HCT116 (cell line): ENCODE measurements at regions not wholly inside any gene's neighbourhood (a gene's known extent, or its start where the extent isn't known, plus 50 kb on each side); places are given as distances from the start of the nearest gene placed in this dataset.
A peak's percentile ranks its signal among the peaks of the same experiment; 100 is the strongest.

Experiments used
- ATAC-seq: fragments of 200-7000 bp; cut with Tn5 transposase; 2 replicates; pipeline ENCODE4 v1.9.1; 2020; ENCODE audit warnings: mild to moderate bottlenecking, moderate library complexity
- BruUV-seq: library from RNA; stranded (reverse); fragments of 400-500 nt; replicated peaks from 2 replicates; lab custom pipeline; 2021; lab: Mats Ljungman, UMichigan
- CTCF ChIA-PET: fragments of 300-600 bp; sonication (Branson Sonifier 250); formaldehyde crosslinking; loops from one replicate; lab custom pipeline; 2021; ENCODE audit warnings: antibody characterized with exemption; lab: Charles Lee
- POLR2A ChIA-PET: fragments of 300-600, 350-600 bp; sonication (Branson Sonifier 250); formaldehyde crosslinking; loops from one replicate; lab custom pipeline; 2021; ENCODE audit warnings: antibody characterized with exemption; lab: Charles Lee
- RAD21 ChIA-PET, 2 experiments: fragments of 300-600 bp; sonication (Branson Sonifier 250); formaldehyde crosslinking; loops; one replicate each; lab custom pipeline; 2023; ENCODE audit warnings: low total read pairs in 2 of 2; ENCODE audit not compliant: uncharacterized antibody in 2 of 2, unreplicated experiment in 2 of 2, low non-redundant PET in 1 of 2; lab: Charles Lee
- DNase-seq: peaks from one replicate; pipeline ENCODE4 v3.0.0-alpha.2; 2010; ENCODE audit warnings: low read depth, low spot score
- H2AFZ ChIP-seq: fragments of 200-600 bp; shearing (Covaris generic), sonication (generic); 2 replicates; pipeline ENCODE4 v1.6.1; 2017; ENCODE audit warnings: low read depth, mixed run types, mixed read lengths, antibody characterized with exemption, low read length; ENCODE audit not compliant: poor library complexity, severe bottlenecking
- H3K27ac ChIP-seq: 2 replicates; pipeline ENCODE4 v1.5.1; 2012; ENCODE audit warnings: low read depth, low read length
- H3K27me3 ChIP-seq: fragments of 200-600 bp; sonication (generic); 2 replicates; pipeline ENCODE4 v1.6.1; 2016; ENCODE audit warnings: mixed run types, low read length, mixed read lengths; ENCODE audit not compliant: insufficient read depth
- H3K36me3 ChIP-seq, 2 experiments: fragments of 200-500 bp in 1 of 2; fragments of 200-600 bp in 1 of 2; sonication (Bioruptor generic) in 1 of 2; sonication (generic) in 1 of 2; 2 replicates each; pipeline versions ENCODE4 v1.5.1 to v1.6.1; 2014 to 2016; ENCODE audit warnings: low read length in 2 of 2, inconsistent platforms in 1 of 2, mixed read lengths in 1 of 2, mixed run types in 1 of 2; ENCODE audit not compliant: insufficient read depth in 2 of 2, control insufficient read depth in 1 of 2
- H3K4me1 ChIP-seq, 2 experiments: fragments of 200-600 bp in 1 of 2; sonication (generic) in 1 of 2; 2 replicates each; pipeline versions ENCODE4 v1.5.1 to v1.6.1; 2012 to 2017; ENCODE audit warnings: low read length in 2 of 2, inconsistent platforms in 1 of 2, mild to moderate bottlenecking in 1 of 2, mixed read lengths in 1 of 2, mixed run types in 1 of 2, moderate library complexity in 1 of 2; ENCODE audit not compliant: insufficient read depth in 2 of 2, control insufficient read depth in 1 of 2
- H3K4me2 ChIP-seq: fragments of 200-600 bp; sonication (generic); 2 replicates; pipeline ENCODE4 v1.6.1; 2017; ENCODE audit warnings: mixed run types, low read length, mixed read lengths
- H3K4me3 ChIP-seq, 2 experiments: fragments of 200-600 bp in 1 of 2; sonication (generic) in 1 of 2; replicated peaks in 1 of 2; 2 replicates each; pipeline ENCODE4 v1.5.1; 2011 to 2016; ENCODE audit warnings: low read length in 2 of 2, control low read depth in 1 of 2, low read depth in 1 of 2, mild to moderate bottlenecking in 1 of 2, mixed read lengths in 1 of 2, mixed run types in 1 of 2
- H3K79me2 ChIP-seq: fragments of 200-600 bp; sonication (generic); 2 replicates; pipeline ENCODE4 v1.6.1; 2017; ENCODE audit warnings: mild to moderate bottlenecking, mixed run types, low read length, moderate library complexity, mixed read lengths; ENCODE audit not compliant: insufficient read depth
- H3K9ac ChIP-seq: fragments of 200-600 bp; sonication (generic); 2 replicates; pipeline ENCODE4 v1.6.1; 2016; ENCODE audit warnings: low read length, mixed read lengths
- H3K9me2 ChIP-seq: fragments of 200-600 bp; sonication (generic), shearing (Covaris generic); 2 replicates; pipeline ENCODE4 v1.6.1; 2017; ENCODE audit warnings: mixed run types, mild to moderate bottlenecking, moderate library complexity; ENCODE audit not compliant: insufficient read depth
- H3K9me3 ChIP-seq, 2 experiments: fragments of 200-500 bp in 1 of 2; fragments of 200-600 bp in 1 of 2; sonication (Bioruptor generic) in 1 of 2; sonication (generic) in 1 of 2; 2 replicates each; pipeline ENCODE4 v1.6.1; 2014 to 2017; ENCODE audit warnings: low read length in 2 of 2, mixed read lengths in 2 of 2, inconsistent platforms in 1 of 2, low read depth in 1 of 2, mild to moderate bottlenecking in 1 of 2, mixed run types in 1 of 2, moderate library complexity in 1 of 2; ENCODE audit not compliant: control insufficient read depth in 1 of 2, insufficient read depth in 1 of 2
- H4K20me1 ChIP-seq: fragments of 200-600 bp; sonication (generic), shearing (Covaris generic); 2 replicates; pipeline ENCODE4 v1.6.1; 2017; ENCODE audit warnings: mixed run types, mild to moderate bottlenecking, moderate library complexity; ENCODE audit not compliant: insufficient read depth
- REST ChIP-seq: IDR thresholded peaks from 2 replicates; pipeline ENCODE4 v1.6.1; 2012; ENCODE audit warnings: low read depth
- SP1 ChIP-seq: IDR thresholded peaks from 2 replicates; pipeline ENCODE4 v1.6.1; 2012; ENCODE audit warnings: low read depth
- SRF ChIP-seq: IDR thresholded peaks from 2 replicates; pipeline ENCODE4 v1.6.1; 2012; ENCODE audit warnings: low read depth
- TCF7L2 ChIP-seq: IDR thresholded peaks from 2 replicates; pipeline ENCODE4 v1.7.0; 2011; ENCODE audit warnings: borderline replicate concordance, inconsistent platforms; ENCODE audit not compliant: insufficient read depth, insufficient read length; ENCODE audit errors: extremely low read depth
- intact Hi-C: fragments of 100-400 bp; cut with micrococcal nuclease; formaldehyde crosslinking; loops from 2 replicates; pipeline ENCODE4 v1.10.0; 2022
- TF ChIP-seq, protein P1 (sequence below), 3 experiments: fragments of 200-600 bp in 1 of 3; sonication (generic) in 1 of 3; IDR thresholded peaks in 2 of 3; conservative IDR thresholded peaks in 1 of 3; 2 replicates each; pipeline ENCODE4 v1.5.1; 2012 to 2017; ENCODE audit warnings: low read depth in 2 of 3, low read length in 2 of 3, antibody characterized with exemption in 1 of 3, borderline replicate concordance in 1 of 3, control low read depth in 1 of 3, mild to moderate bottlenecking in 1 of 3, mixed read lengths in 1 of 3, mixed run types in 1 of 3, moderate library complexity in 1 of 3; ENCODE audit not compliant: insufficient read depth in 1 of 3

DNA sequence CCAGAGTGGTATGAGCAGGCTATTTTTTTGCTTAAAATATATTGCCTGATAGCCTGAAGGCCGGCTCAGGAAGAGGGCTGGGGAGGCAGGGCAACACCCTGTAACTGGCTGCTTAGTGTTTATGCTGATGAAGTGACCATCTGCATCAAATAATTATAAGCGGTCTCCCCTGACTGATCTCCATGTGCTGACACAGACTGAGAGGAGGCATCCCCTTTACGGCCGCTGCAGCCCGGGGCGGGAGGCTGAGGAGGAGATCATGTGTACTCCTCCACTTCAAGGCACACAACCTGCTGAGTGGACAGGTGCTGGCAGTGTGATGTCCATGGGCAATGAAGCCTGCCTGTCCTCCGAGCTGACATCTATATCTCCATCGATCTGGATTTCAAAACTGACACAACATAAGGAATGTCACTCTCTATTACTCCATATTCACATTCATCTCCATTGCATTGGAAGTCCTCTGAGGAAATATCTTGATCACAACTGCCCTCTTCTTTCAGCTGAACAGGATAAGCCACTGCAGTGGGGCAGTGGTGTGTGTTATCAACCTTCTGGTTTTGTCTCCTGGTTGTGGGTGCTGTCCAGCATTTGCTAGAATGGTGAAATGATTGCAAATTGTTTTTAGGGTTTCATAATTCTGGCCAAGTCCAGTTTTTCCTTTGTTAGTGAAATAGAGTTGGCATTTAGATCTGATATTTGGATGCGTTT, 143.5 kb downstream of the AQP4 start:
- H4K20me1 ChIP-seq, result no peaks in the 10 kb centered on the region
- ChIA-PET CTCF (no interaction called here), POLR2A (no interaction called here), RAD21 (no interaction called here)
- BruUV-seq, result no TSS peak
- DNase-seq, result no peak
- no peak overlapping the region for H3K4me3 ChIP-seq
- H3K4me2 ChIP-seq, result no peak overlapping the region
- H3K36me3 ChIP-seq, result no peaks in the 10 kb centered on the region
- TF ChIP-seq REST (peak; percentile 26), SRF (no peak), SP1 (no peak), TCF7L2 (no peak)
- TF ChIP-seq, protein P1, sequence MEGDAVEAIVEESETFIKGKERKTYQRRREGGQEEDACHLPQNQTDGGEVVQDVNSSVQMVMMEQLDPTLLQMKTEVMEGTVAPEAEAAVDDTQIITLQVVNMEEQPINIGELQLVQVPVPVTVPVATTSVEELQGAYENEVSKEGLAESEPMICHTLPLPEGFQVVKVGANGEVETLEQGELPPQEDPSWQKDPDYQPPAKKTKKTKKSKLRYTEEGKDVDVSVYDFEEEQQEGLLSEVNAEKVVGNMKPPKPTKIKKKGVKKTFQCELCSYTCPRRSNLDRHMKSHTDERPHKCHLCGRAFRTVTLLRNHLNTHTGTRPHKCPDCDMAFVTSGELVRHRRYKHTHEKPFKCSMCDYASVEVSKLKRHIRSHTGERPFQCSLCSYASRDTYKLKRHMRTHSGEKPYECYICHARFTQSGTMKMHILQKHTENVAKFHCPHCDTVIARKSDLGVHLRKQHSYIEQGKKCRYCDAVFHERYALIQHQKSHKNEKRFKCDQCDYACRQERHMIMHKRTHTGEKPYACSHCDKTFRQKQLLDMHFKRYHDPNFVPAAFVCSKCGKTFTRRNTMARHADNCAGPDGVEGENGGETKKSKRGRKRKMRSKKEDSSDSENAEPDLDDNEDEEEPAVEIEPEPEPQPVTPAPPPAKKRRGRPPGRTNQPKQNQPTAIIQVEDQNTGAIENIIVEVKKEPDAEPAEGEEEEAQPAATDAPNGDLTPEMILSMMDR (IDR thresholded peaks at IDR 0.05 in 2 of 3, conservative IDR thresholded peaks at IDR 0.05 in 1 of 3; ENCODE audit: borderline replicate concordance in 1 of 3, insufficient read depth in 1 of 3, low read depth in 2 of 3, low read length in 2 of 3), result no peak
- no peaks in the 10 kb centered on the region for H3K9me3 ChIP-seq
- H3K9ac ChIP-seq, result no peak overlapping the region
- intact Hi-C loops, result no loop called here
- peaks cover 37% of the 10 kb centered on the region for H3K27me3 ChIP-seq
- H3K4me1 ChIP-seq, result no peaks in the 10 kb centered on the region
- H3K27ac ChIP-seq, result no peak overlapping the region
- no peak for ATAC-seq
- no peaks in the 10 kb centered on the region for H3K79me2 ChIP-seq
- H3K9me2 ChIP-seq, result no peaks in the 10 kb centered on the region
- H2AFZ ChIP-seq, result no peak overlapping the region
